ENCODE measurements at regions not wholly inside any gene's neighbourhood (a gene's known extent, or its start where the extent isn't known, plus 50 kb on each side); places are given as distances from the start of the nearest gene placed in this dataset.
"Not testable (repeated sequence)": the region's sequence is repeated elsewhere in the genome, so short reads cannot be mapped to it uniquely, and the experiment has no call there.

DNA sequence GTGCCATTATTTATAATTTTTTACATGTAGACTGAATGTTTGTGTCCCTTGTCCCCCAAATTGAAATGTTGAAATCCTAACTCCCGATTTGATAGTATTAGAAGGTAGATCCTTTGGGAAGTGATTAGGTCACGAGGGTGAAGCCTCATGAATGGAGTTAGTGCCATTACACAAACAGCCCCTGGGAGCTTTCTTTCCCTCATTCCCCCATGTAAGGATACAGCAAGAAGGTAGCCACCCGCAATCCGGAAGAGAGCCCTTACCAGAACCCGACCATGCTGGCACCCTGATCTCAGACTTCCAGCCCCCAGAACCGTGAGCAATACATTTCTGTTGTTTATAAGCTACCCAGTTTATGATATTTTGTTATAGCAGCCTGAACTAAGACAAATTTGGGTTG is 143.2 kb downstream of the NPIPB5 start:
- H3K9me2 ChIP-seq (replicated peaks; ENCODE audit: low read depth, low read length) = no peaks in the 10 kb centered on the region
- H4K20me1 ChIP-seq (ENCODE audit: insufficient read depth, low read length, poor library complexity, severe bottlenecking) = no peaks in the 10 kb centered on the region
- no peak overlapping the region for H3K9ac ChIP-seq (ENCODE audit: low read depth, low read length, poor library complexity, severe bottlenecking)
- no peak overlapping the region for H3K4me3 ChIP-seq (ENCODE audit: low read length, poor library complexity, severe bottlenecking)
- no peak overlapping the region for H2AFZ ChIP-seq (ENCODE audit: low read length)
- no peaks in the 10 kb centered on the region for H3K79me2 ChIP-seq (ENCODE audit: insufficient read depth, low read length)
- H3K36me3 ChIP-seq (ENCODE audit: insufficient read depth, low read length) = no peaks in the 10 kb centered on the region
- H3F3A ChIP-seq (ENCODE audit: low read depth) = no peaks in the 10 kb centered on the region
- H3K27me3 ChIP-seq (ENCODE audit: insufficient read depth, low read length, poor library complexity, severe bottlenecking) = peaks cover 8% of the 10 kb centered on the region
- H3K4me2 ChIP-seq (ENCODE audit: low read depth, low read length, poor library complexity, severe bottlenecking) = no peak overlapping the region
- TF ChIP-seq, protein P1, sequence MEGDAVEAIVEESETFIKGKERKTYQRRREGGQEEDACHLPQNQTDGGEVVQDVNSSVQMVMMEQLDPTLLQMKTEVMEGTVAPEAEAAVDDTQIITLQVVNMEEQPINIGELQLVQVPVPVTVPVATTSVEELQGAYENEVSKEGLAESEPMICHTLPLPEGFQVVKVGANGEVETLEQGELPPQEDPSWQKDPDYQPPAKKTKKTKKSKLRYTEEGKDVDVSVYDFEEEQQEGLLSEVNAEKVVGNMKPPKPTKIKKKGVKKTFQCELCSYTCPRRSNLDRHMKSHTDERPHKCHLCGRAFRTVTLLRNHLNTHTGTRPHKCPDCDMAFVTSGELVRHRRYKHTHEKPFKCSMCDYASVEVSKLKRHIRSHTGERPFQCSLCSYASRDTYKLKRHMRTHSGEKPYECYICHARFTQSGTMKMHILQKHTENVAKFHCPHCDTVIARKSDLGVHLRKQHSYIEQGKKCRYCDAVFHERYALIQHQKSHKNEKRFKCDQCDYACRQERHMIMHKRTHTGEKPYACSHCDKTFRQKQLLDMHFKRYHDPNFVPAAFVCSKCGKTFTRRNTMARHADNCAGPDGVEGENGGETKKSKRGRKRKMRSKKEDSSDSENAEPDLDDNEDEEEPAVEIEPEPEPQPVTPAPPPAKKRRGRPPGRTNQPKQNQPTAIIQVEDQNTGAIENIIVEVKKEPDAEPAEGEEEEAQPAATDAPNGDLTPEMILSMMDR (conservative IDR thresholded peaks at IDR 0.05; ENCODE audit: low read length) = no peak
- TF ChIP-seq EZH2phosphoT487 (IDR thresholded peaks at IDR 0.05; ENCODE audit: borderline replicate concordance) = no peak
- no peaks in the 10 kb centered on the region for H3K9me3 ChIP-seq (ENCODE audit: insufficient read depth, low read depth, low read length)
- H3K4me1 ChIP-seq (ENCODE audit: insufficient read depth, low read length, poor library complexity, severe bottlenecking) = no peaks in the 10 kb centered on the region

DNA sequence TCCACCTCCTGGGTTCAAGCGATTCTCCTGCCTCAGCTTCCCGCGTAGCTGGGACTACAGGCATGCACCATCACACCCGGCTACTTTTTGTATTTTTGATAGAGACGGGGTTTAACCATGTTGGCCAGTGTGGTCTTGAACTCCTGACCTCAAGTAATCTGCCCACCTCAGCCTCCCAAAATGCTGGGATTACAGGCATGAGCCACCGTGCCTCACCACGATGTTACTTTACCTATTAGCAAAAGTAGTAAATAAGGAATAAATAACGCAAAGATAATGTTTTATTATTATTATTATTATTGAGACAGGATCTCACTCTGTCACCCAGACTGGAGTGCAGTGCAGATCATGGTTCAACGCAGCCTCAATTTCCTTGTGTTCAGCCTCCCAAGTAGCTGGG is 145.9 kb downstream of the NPIPB5 start:
- H3K9ac ChIP-seq (ENCODE audit: low read depth, low read length, poor library complexity, severe bottlenecking); H3K9me2 ChIP-seq (replicated peaks; ENCODE audit: low read depth, low read length); H4K20me1 ChIP-seq (ENCODE audit: insufficient read depth, low read length, poor library complexity, severe bottlenecking); H3K79me2 ChIP-seq (ENCODE audit: insufficient read depth, low read length); H3K4me1 ChIP-seq (ENCODE audit: insufficient read depth, low read length, poor library complexity, severe bottlenecking); H3F3A ChIP-seq (ENCODE audit: low read depth); H3K4me2 ChIP-seq (ENCODE audit: low read depth, low read length, poor library complexity, severe bottlenecking); H3K36me3 ChIP-seq (ENCODE audit: insufficient read depth, low read length); H3K4me3 ChIP-seq (ENCODE audit: low read length, poor library complexity, severe bottlenecking); H2AFZ ChIP-seq (ENCODE audit: low read length); H3K27me3 ChIP-seq (ENCODE audit: insufficient read depth, low read length, poor library complexity, severe bottlenecking); H3K9me3 ChIP-seq (ENCODE audit: insufficient read depth, low read depth, low read length): not testable (repeated sequence)

DNA sequence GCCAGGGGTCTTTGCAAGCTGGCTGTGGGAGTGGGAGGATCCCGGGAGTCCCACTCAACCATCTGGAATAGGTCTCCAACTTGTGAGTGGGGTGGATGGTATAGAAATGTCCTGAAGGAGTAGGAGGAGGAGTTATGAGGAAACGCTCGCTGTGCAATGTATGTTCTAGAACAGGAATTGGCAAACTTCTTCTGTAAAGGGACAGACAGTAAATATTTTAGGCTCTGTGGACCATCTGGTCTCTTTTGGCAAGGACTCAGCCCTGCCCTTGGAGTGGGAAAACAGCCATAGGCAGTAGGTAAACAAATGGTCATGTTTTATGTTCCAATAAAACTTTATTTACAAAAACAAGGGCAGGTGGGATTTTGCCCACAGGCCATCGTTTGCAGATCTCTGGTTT is 149.2 kb downstream of the NPIPB5 start:
- Histone ChIP-seq H3F3A (ENCODE audit: low read depth) (no peaks in the 10 kb centered on the region), H3K9ac (ENCODE audit: low read depth, low read length, poor library complexity, severe bottlenecking) (no peak overlapping the region), H3K9me2 (replicated peaks; ENCODE audit: low read depth, low read length) (no peaks in the 10 kb centered on the region), H3K36me3 (ENCODE audit: insufficient read depth, low read length) (no peaks in the 10 kb centered on the region), H3K4me3 (ENCODE audit: low read length, poor library complexity, severe bottlenecking) (no peak overlapping the region), H4K20me1 (ENCODE audit: insufficient read depth, low read length, poor library complexity, severe bottlenecking) (no peaks in the 10 kb centered on the region), H2AFZ (ENCODE audit: low read length) (no peak overlapping the region), H3K9me3 (ENCODE audit: insufficient read depth, low read depth, low read length) (no peaks in the 10 kb centered on the region), H3K4me2 (ENCODE audit: low read depth, low read length, poor library complexity, severe bottlenecking) (no peak overlapping the region), H3K79me2 (ENCODE audit: insufficient read depth, low read length) (no peaks in the 10 kb centered on the region), H3K27me3 (ENCODE audit: insufficient read depth, low read length, poor library complexity, severe bottlenecking) (no peaks in the 10 kb centered on the region), H3K4me1 (ENCODE audit: insufficient read depth, low read length, poor library complexity, severe bottlenecking) (no peaks in the 10 kb centered on the region)
- TF ChIP-seq, protein P1 (conservative IDR thresholded peaks at IDR 0.05; ENCODE audit: low read length) = no peak
- no peak for TF ChIP-seq EZH2phosphoT487 (IDR thresholded peaks at IDR 0.05; ENCODE audit: borderline replicate concordance)

- no peak overlapping the region for H2AFZ ChIP-seq (ENCODE audit: low read length)
- no peaks in the 10 kb centered on the region for H3F3A ChIP-seq (ENCODE audit: low read depth)
- no peak for TF ChIP-seq EZH2phosphoT487 (IDR thresholded peaks at IDR 0.05; ENCODE audit: borderline replicate concordance)
- TF ChIP-seq, protein P1 (conservative IDR thresholded peaks at IDR 0.05; ENCODE audit: low read length) = no peak
Observed at GRCh38 chr16:22660441-22661160, 149.9 kb downstream of the NPIPB5 start.

More at GRCh38 chr16:22660441-22661160, 149.9 kb downstream of the NPIPB5 start:
- Histone ChIP-seq H3K36me3 (ENCODE audit: insufficient read depth, low read length) (no peaks in the 10 kb centered on the region), H3K9me2 (replicated peaks; ENCODE audit: low read depth, low read length) (no peaks in the 10 kb centered on the region), H3K4me3 (ENCODE audit: low read length, poor library complexity, severe bottlenecking) (no peak overlapping the region), H3K9ac (ENCODE audit: low read depth, low read length, poor library complexity, severe bottlenecking) (no peak overlapping the region), H3K4me2 (ENCODE audit: low read depth, low read length, poor library complexity, severe bottlenecking) (no peak overlapping the region), H3K9me3 (ENCODE audit: insufficient read depth, low read depth, low read length) (no peaks in the 10 kb centered on the region), H3K27me3 (ENCODE audit: insufficient read depth, low read length, poor library complexity, severe bottlenecking) (no peaks in the 10 kb centered on the region), H3K4me1 (ENCODE audit: insufficient read depth, low read length, poor library complexity, severe bottlenecking) (no peaks in the 10 kb centered on the region), H3K79me2 (ENCODE audit: insufficient read depth, low read length) (no peaks in the 10 kb centered on the region), H4K20me1 (ENCODE audit: insufficient read depth, low read length, poor library complexity, severe bottlenecking) (no peaks in the 10 kb centered on the region)

All from Loucy (cell line).